ENCODE measurements at regions not wholly inside any gene's neighbourhood (a gene's known extent, or its start where the extent isn't known, plus 50 kb on each side); places are given as distances from the start of the nearest gene placed in this dataset.

DNA sequence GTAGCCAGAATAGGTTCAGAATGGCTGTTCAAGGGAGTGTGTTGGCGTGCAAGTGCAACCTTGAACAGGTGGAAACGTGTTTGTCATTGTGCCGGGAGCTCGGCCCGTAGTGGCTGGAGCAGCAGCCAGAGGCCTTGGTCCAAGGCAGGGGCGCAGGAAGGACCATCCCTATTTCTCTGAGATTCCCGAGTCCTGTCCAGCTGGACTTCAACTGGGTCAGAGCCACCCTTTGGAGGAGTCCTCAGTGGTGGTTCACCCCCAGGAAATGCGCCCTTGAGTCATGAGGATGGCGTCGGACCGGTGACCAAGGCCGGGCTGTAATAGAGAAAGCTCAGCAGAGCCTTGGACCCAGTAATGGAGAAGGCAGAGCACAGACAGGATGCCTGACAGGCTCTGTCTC, 1402.0 kb downstream of the BRD1 start:
- peaks cover 3% of the 10 kb centered on the region for H3K27me3 Mint-ChIP-seq (ENCODE audit: low read depth)
- H3K4me1 Mint-ChIP-seq, result no peaks in the 10 kb centered on the region
- peaks cover 6% of the 10 kb centered on the region for H3K9me3 Mint-ChIP-seq
- no peak for DNase-seq (ENCODE audit: low read depth, low spot score)
- H3K27ac Mint-ChIP-seq (ENCODE audit: unreplicated experiment), result no peak overlapping the region
- no peak overlapping the region for H3K4me3 Mint-ChIP-seq
- TF ChIP-seq, protein P1, sequence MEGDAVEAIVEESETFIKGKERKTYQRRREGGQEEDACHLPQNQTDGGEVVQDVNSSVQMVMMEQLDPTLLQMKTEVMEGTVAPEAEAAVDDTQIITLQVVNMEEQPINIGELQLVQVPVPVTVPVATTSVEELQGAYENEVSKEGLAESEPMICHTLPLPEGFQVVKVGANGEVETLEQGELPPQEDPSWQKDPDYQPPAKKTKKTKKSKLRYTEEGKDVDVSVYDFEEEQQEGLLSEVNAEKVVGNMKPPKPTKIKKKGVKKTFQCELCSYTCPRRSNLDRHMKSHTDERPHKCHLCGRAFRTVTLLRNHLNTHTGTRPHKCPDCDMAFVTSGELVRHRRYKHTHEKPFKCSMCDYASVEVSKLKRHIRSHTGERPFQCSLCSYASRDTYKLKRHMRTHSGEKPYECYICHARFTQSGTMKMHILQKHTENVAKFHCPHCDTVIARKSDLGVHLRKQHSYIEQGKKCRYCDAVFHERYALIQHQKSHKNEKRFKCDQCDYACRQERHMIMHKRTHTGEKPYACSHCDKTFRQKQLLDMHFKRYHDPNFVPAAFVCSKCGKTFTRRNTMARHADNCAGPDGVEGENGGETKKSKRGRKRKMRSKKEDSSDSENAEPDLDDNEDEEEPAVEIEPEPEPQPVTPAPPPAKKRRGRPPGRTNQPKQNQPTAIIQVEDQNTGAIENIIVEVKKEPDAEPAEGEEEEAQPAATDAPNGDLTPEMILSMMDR (conservative IDR thresholded peaks at IDR 0.05), result no peak
- no peaks in the 10 kb centered on the region for H3K36me3 Mint-ChIP-seq (ENCODE audit: low read depth)

DNA sequence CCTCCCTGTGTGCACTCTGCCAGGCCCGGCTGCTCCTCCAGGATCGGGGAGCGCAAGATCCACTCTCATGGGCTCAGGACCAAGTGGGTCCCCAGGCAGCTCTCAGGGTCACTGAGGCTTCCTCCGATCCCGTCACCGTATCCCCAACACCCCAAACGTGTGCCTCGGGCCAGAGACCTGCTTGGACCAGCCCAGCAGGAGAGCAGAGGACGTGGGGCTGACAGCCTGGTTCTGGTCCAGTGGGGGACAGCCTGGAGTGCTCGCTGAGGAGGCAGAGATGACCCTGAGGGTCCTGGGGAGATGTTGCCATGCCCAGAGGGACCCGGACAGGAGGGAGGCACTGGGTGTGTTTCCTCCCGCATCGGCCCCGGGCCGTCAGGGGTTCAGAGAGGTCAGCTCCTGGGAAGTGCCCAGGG, 1402.6 kb downstream of the BRD1 start:
- H3K36me3 Mint-ChIP-seq (ENCODE audit: low read depth), result no peaks in the 10 kb centered on the region
- H3K9me3 Mint-ChIP-seq, result peaks cover 6% of the 10 kb centered on the region
- no peaks in the 10 kb centered on the region for H3K4me1 Mint-ChIP-seq
- TF ChIP-seq, protein P1 (conservative IDR thresholded peaks at IDR 0.05), result no peak
- H3K27ac Mint-ChIP-seq (ENCODE audit: unreplicated experiment), result peak overlapping the region; percentile 57
- H3K4me3 Mint-ChIP-seq, result no peak overlapping the region
- no peak for DNase-seq (ENCODE audit: low read depth, low spot score)
- H3K27me3 Mint-ChIP-seq (ENCODE audit: low read depth), result peaks cover 3% of the 10 kb centered on the region

DNA sequence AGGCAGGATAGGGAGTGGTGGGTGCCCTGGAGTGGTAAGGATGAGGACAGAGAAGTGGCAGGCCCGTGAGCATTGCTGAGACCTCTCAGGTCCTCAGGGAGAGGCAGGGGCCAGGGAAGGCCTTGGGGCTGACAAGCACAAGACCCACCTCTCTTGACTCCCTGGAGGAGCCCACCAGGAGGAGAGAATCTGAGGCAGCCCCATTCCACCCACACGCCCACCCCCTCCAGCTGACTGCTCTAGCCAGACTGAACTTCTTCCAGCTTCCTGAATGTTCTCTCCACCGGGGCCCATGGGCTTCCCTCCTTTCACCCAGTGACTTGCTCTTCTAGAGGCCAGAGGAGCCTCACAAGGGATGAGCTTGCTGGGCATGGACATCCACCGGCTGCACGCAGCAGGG, 1403.0 kb downstream of the BRD1 start:
- TF ChIP-seq, protein P1 (conservative IDR thresholded peaks at IDR 0.05), result no peak
- Mint-ChIP-seq H3K36me3 (ENCODE audit: low read depth) (no peaks in the 10 kb centered on the region), H3K4me3 (no peak overlapping the region), H3K9me3 (peaks cover 6% of the 10 kb centered on the region), H3K27ac (ENCODE audit: unreplicated experiment) (no peak overlapping the region), H3K27me3 (ENCODE audit: low read depth) (peaks cover 3% of the 10 kb centered on the region), H3K4me1 (no peaks in the 10 kb centered on the region)
- no peak for DNase-seq (ENCODE audit: low read depth, low spot score)

DNA sequence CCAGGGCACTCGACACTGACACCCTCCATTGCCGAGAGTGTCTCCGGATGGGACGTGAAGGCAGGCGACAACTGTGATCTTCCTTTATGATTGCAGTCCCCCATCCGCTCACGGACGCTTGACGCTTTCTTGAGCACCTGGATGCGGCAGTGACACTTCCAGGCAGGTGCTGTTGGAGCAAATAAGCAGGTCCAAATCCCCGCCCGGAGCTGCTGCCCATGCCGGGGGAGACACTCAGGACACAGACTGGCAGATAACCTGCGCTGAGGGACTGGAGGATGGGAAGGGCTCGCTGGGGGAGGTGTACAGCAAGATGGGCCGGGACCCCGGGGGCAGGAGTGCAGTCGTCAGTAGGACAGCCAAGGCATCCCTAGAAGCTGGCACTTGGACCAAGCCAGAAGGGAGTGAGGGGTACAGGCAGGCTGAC, 1403.5 kb downstream of the BRD1 start:
- TF ChIP-seq, protein P1 (conservative IDR thresholded peaks at IDR 0.05), result no peak
- no peaks in the 10 kb centered on the region for H3K36me3 Mint-ChIP-seq (ENCODE audit: low read depth)
- DNase-seq (ENCODE audit: low read depth, low spot score), result no peak
- H3K4me1 Mint-ChIP-seq, result no peaks in the 10 kb centered on the region
- no peak overlapping the region for H3K4me3 Mint-ChIP-seq
- H3K9me3 Mint-ChIP-seq, result peaks cover 6% of the 10 kb centered on the region
- peaks cover 4% of the 10 kb centered on the region for H3K27me3 Mint-ChIP-seq (ENCODE audit: low read depth)
- no peak overlapping the region for H3K27ac Mint-ChIP-seq (ENCODE audit: unreplicated experiment)

DNA sequence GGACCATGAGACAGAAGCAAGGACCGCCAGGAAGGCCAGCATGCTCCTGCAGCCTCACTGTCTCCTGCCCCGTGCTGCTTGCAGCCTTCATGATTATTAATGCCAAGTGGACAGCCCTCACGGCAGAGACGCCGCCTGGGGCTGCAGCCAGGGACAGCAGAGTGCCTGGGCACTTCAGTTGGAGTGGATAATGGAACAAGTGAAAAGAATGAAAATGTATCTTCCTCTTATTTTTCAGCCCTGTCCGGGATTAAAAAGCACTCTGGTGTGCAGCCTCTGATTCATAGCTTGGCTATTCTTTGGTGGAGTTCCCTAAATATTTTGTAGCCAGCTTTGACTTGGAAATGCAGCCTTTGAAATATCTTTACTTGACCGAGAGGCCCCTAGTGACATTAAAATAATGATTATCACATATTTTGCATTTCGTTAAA, 1404.2 kb downstream of the BRD1 start:
- H3K4me1 Mint-ChIP-seq, result no peaks in the 10 kb centered on the region
- peaks cover 5% of the 10 kb centered on the region for H3K27me3 Mint-ChIP-seq (ENCODE audit: low read depth)
- H3K4me3 Mint-ChIP-seq, result no peak overlapping the region
- no peaks in the 10 kb centered on the region for H3K36me3 Mint-ChIP-seq (ENCODE audit: low read depth)
- peaks cover 6% of the 10 kb centered on the region for H3K9me3 Mint-ChIP-seq
- TF ChIP-seq, protein P1 (conservative IDR thresholded peaks at IDR 0.05), result no peak
- DNase-seq (ENCODE audit: low read depth, low spot score), result no peak
- H3K27ac Mint-ChIP-seq (ENCODE audit: unreplicated experiment), result no peak overlapping the region

Data from neural crest cell (in vitro differentiated cells).